DND-41 (cell line): ENCODE measurements at regions not wholly inside any gene's neighbourhood (a gene's known extent, or its start where the extent isn't known, plus 50 kb on each side); places are given as distances from the start of the nearest gene placed in this dataset.
"Not testable (repeated sequence)": the region's sequence is repeated elsewhere in the genome, so short reads cannot be mapped to it uniquely, and the experiment has no call there.

Experiments
- ATAC-seq: fragments of 200-7000 bp; cut with Tn5 transposase; 3 replicates; pipeline ENCODE4 v1.9.1; 2021; ENCODE audit warnings: low read depth; ENCODE audit not compliant: insufficient read depth
- DNase-seq: peaks from one replicate; pipeline ENCODE4 v3.0.0-alpha.2; 2020
- H2AFZ ChIP-seq: 2 replicates; pipeline ENCODE4 v1.6.0; 2012; ENCODE audit warnings: low read depth, low read length
- H3K27ac ChIP-seq: 2 replicates; pipeline ENCODE4 v1.5.1; 2012; ENCODE audit warnings: low read length, inconsistent platforms
- H3K27me3 ChIP-seq: fragments of 200-600 bp; sonication (generic); 2 replicates; pipeline ENCODE4 v1.6.0; 2012; ENCODE audit warnings: low read length, mild to moderate bottlenecking, inconsistent platforms; ENCODE audit not compliant: insufficient read depth, poor library complexity
- H3K36me3 ChIP-seq: 2 replicates; pipeline ENCODE4 v1.5.1; 2012; ENCODE audit warnings: low read length, inconsistent platforms; ENCODE audit not compliant: insufficient read depth
- H3K4me1 ChIP-seq: 2 replicates; pipeline ENCODE4 v1.5.1; 2012; ENCODE audit warnings: mild to moderate bottlenecking, low read length; ENCODE audit not compliant: insufficient read depth
- H3K4me2 ChIP-seq: 2 replicates; pipeline ENCODE4 v1.6.0; 2012; ENCODE audit warnings: mild to moderate bottlenecking, moderate library complexity, low read length, inconsistent platforms; ENCODE audit not compliant: insufficient read depth
- H3K4me3 ChIP-seq, 2 experiments: fragments of 200-600 bp in 1 of 2; shearing (Covaris generic) in 1 of 2; 2 replicates each; pipeline ENCODE4 v1.5.1; 2012 to 2016; ENCODE audit warnings: inconsistent platforms in 2 of 2, low read length in 2 of 2, mild to moderate bottlenecking in 2 of 2, low read depth in 1 of 2, moderate library complexity in 1 of 2
- H3K79me2 ChIP-seq: 2 replicates; pipeline ENCODE4 v1.6.0; 2012; ENCODE audit warnings: low read length, inconsistent platforms; ENCODE audit not compliant: insufficient read depth
- H3K9ac ChIP-seq: 2 replicates; pipeline ENCODE4 v1.6.0; 2012; ENCODE audit warnings: low read depth, mild to moderate bottlenecking, inconsistent platforms, low read length, moderate library complexity
- H3K9me3 ChIP-seq: 2 replicates; pipeline ENCODE4 v1.5.1; 2012; ENCODE audit warnings: low read length, moderate library complexity, mild to moderate bottlenecking, inconsistent platforms; ENCODE audit not compliant: insufficient read depth, severe bottlenecking
- H4K20me1 ChIP-seq: 2 replicates; pipeline ENCODE4 v1.6.0; 2012; ENCODE audit warnings: low read length; ENCODE audit not compliant: insufficient read depth
- CTCF ChIP-seq: IDR thresholded peaks from 2 replicates; pipeline ENCODE4 v1.5.1; 2012; ENCODE audit warnings: borderline replicate concordance, low read length, moderate library complexity, mild to moderate bottlenecking; ENCODE audit not compliant: poor library complexity, severe bottlenecking; ENCODE audit errors: extremely low read depth
- EZH2 ChIP-seq: IDR thresholded peaks from 3 replicates; pipeline ENCODE4 v1.6.1; 2012; ENCODE audit warnings: borderline replicate concordance, low read depth, mild to moderate bottlenecking, moderate library complexity, low read length, inconsistent platforms; ENCODE audit not compliant: severe bottlenecking

GRCh38 chr1:166601650-166602278, 237.5 kb upstream of the POGK start:
- no peaks in the 10 kb centered on the region for H4K20me1 ChIP-seq
- H3K9me3 ChIP-seq, result no peaks in the 10 kb centered on the region
- H3K4me1 ChIP-seq, result no peaks in the 10 kb centered on the region
- H3K36me3 ChIP-seq, result no peaks in the 10 kb centered on the region
- TF ChIP-seq CTCF (no peak), EZH2 (no peak)
- H3K4me3 ChIP-seq, result no peak overlapping the region
- no peak overlapping the region for H3K9ac ChIP-seq
- ATAC-seq (no peak), DNase-seq (no peak)
- H3K4me2 ChIP-seq, result no peak overlapping the region
- no peak overlapping the region for H2AFZ ChIP-seq
- H3K27ac ChIP-seq, result no peak overlapping the region
- peaks cover 7% of the 10 kb centered on the region for H3K27me3 ChIP-seq
- no peaks in the 10 kb centered on the region for H3K79me2 ChIP-seq

- not testable (repeated sequence) for DNase-seq, H3K27ac ChIP-seq, H3K4me1 ChIP-seq, H3K79me2 ChIP-seq, H3K9ac ChIP-seq, H3K36me3 ChIP-seq, H3K4me3 ChIP-seq, ATAC-seq, H3K9me3 ChIP-seq, H4K20me1 ChIP-seq, H2AFZ ChIP-seq, H3K27me3 ChIP-seq, H3K4me2 ChIP-seq
These were observed 236.5 kb upstream of the POGK start for GRCh38 chr1:166602801-166603200.

GRCh38 chr1:166603296-166603695, 236.0 kb upstream of the POGK start:
- Histone ChIP-seq H4K20me1 (no peaks in the 10 kb centered on the region), H3K4me3 (no peak overlapping the region), H3K79me2 (no peaks in the 10 kb centered on the region), H3K4me1 (no peaks in the 10 kb centered on the region), H3K9ac (no peak overlapping the region), H3K9me3 (no peaks in the 10 kb centered on the region), H2AFZ (no peak overlapping the region), H3K36me3 (no peaks in the 10 kb centered on the region), H3K27ac (no peak overlapping the region), H3K27me3 (peaks cover 7% of the 10 kb centered on the region), H3K4me2 (no peak overlapping the region)
- DNase-seq (no peak), ATAC-seq (no peak)
- TF ChIP-seq CTCF (no peak), EZH2 (no peak)

- Histone ChIP-seq H3K9me3 (no peaks in the 10 kb centered on the region), H3K9ac (no peak overlapping the region), H3K4me3 (no peak overlapping the region), H2AFZ (no peak overlapping the region), H3K36me3 (no peaks in the 10 kb centered on the region), H3K27me3 (peaks cover 2% of the 10 kb centered on the region), H3K79me2 (no peaks in the 10 kb centered on the region), H3K4me1 (no peaks in the 10 kb centered on the region), H4K20me1 (no peaks in the 10 kb centered on the region), H3K4me2 (no peak overlapping the region), H3K27ac (no peak overlapping the region)
- ATAC-seq (no peak), DNase-seq (no peak)
- TF ChIP-seq CTCF, result no peak
- TF ChIP-seq EZH2, result no peak
These were observed 234.1 kb upstream of the POGK start for GRCh38 chr1:166605137-166605536.
